GM18873 (cell line): ENCODE measurements at regions not wholly inside any gene's neighbourhood (a gene's known extent, or its start where the extent isn't known, plus 50 kb on each side); places are given as distances from the start of the nearest gene placed in this dataset.

Experiments
- ATAC-seq: cut with Tn5 transposase; IDR thresholded peaks from one replicate; pipeline ENCODE4 v1.9.1; 2021; ENCODE audit warnings: mild to moderate bottlenecking, moderate library complexity, moderate number of reproducible peaks; ENCODE audit not compliant: unreplicated experiment, low FRiP score

- no peak for ATAC-seq
These were observed 659.7 kb downstream of the CENPC start for GRCh38 chr4:66885501-66886165.

GRCh38 chr4:66876946-66877345, 668.4 kb downstream of the CENPC start:
- ATAC-seq = no peak

- no peak for ATAC-seq
These were observed 672.6 kb downstream of the CENPC start for GRCh38 chr4:66872661-66873060.

- ATAC-seq = no peak
These were observed 681.8 kb downstream of the CENPC start for GRCh38 chr4:66863481-66863880.

GRCh38 chr4:66855956-66856355, 689.3 kb downstream of the CENPC start:
- ATAC-seq = no peak

- ATAC-seq = no peak
These were observed 691.5 kb downstream of the CENPC start for GRCh38 chr4:66853845-66854244.

- ATAC-seq = no peak
These were observed 692.5 kb downstream of the CENPC start for GRCh38 chr4:66852843-66853242.

- no peak for ATAC-seq
These were observed 695.7 kb downstream of the CENPC start for GRCh38 chr4:66849596-66849995.

GRCh38 chr4:66842724-66843088, 702.6 kb downstream of the CENPC start:
- ATAC-seq = no peak

GRCh38 chr4:66842026-66842723, 703.1 kb downstream of the CENPC start:
- ATAC-seq = no peak

GRCh38 chr4:66840178-66840577, 705.1 kb downstream of the CENPC start:
- ATAC-seq = no peak

GRCh38 chr4:66837279-66837922, 707.9 kb downstream of the CENPC start:
- ATAC-seq = no peak

- no peak for ATAC-seq
These were observed 716.0 kb downstream of the CENPC start for GRCh38 chr4:66829310-66829709.

GRCh38 chr4:66820681-66821080, 724.6 kb downstream of the CENPC start:
- no peak for ATAC-seq

- ATAC-seq = no peak
These were observed 731.0 kb downstream of the CENPC start for GRCh38 chr4:66814277-66814676.

GRCh38 chr4:66805582-66805981, 739.7 kb downstream of the CENPC start:
- ATAC-seq = no peak

- ATAC-seq = no peak
These were observed 740.3 kb downstream of the CENPC start for GRCh38 chr4:66804979-66805378.

GRCh38 chr4:66797608-66798007, 747.7 kb downstream of the CENPC start:
- no peak for ATAC-seq

GRCh38 chr4:66795724-66796123, 749.6 kb downstream of the CENPC start:
- no peak for ATAC-seq

- no peak for ATAC-seq
These were observed 750.8 kb downstream of the CENPC start for GRCh38 chr4:66794390-66795034.

- no peak for ATAC-seq
These were observed 753.6 kb downstream of the CENPC start for GRCh38 chr4:66791686-66792085.
